ENCODE measurements at regions not wholly inside any gene's neighbourhood (a gene's known extent, or its start where the extent isn't known, plus 50 kb on each side); places are given as distances from the start of the nearest gene placed in this dataset.
"Not testable (repeated sequence)": the region's sequence is repeated elsewhere in the genome, so short reads cannot be mapped to it uniquely, and the experiment has no call there.

DNA sequence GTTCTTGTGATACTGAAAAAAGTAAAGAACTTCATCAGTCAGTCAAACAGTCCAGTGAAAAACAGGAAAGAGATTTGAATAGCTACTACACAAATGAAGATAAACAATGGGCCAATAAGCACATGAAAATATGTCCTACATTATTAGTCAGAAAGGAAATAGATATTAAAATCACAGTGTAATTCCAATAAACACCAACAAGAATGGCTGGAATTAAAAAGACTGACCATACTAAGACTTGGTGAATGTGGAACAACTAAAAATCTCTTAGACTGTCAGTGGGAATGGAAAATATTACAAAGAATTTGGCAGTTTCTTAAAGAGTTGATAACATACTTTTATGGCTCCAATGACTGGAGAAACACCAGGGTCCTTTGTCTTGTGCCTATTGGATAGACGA, 241.8 kb upstream of the USP24 start:
- no peak for DNase-seq (ENCODE audit: low spot score)

DNA sequence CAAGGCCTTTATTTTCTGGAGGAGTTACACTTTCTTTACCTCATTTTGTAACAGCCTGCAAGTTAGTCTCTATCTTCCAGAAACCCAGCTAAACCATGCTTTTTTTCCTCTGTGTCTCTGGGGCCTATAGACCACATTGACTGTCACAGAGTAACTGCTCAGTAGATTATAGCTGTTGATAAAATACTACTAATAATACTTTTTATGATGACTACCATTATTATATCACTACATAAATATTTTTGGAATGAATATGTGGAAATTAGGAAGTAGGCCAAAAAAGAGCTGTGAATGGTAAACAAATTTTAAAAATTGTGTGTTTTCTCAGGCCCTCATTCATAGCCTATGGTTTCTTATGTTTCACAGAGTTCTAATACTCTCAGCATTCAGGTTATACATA, 233.1 kb upstream of the USP24 start:
- DNase-seq (ENCODE audit: low spot score) = no peak

GRCh38 chr1:55447488-55447887, 232.3 kb upstream of the USP24 start:
- DNase-seq (ENCODE audit: low spot score) = no peak

GRCh38 chr1:55446351-55446750, 231.2 kb upstream of the USP24 start:
- DNase-seq (ENCODE audit: low spot score) = no peak

DNA sequence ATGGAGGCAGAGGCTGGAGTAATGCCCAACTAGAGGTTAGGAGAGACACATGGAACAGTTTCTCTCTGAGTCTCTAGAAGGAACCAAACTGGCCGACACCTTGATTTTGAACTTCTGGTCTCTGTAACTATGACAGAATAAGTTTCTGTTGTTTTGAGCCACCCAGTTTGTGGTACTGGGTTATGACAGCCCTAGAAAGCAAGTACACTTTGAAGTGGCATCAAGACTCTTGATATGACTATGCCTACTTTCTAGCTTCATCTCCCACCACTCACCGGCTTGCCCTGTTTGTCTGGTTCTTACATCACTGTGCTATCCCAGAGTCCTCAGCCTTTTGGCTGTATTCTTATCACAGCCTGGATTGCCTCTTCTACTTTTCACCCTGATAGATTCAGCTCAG, 230.3 kb upstream of the USP24 start:
- DNase-seq (ENCODE audit: low spot score) = no peak

- no peak for DNase-seq (ENCODE audit: low spot score)
Observed at GRCh38 chr1:55444667-55445066, 229.5 kb upstream of the USP24 start.

DNA sequence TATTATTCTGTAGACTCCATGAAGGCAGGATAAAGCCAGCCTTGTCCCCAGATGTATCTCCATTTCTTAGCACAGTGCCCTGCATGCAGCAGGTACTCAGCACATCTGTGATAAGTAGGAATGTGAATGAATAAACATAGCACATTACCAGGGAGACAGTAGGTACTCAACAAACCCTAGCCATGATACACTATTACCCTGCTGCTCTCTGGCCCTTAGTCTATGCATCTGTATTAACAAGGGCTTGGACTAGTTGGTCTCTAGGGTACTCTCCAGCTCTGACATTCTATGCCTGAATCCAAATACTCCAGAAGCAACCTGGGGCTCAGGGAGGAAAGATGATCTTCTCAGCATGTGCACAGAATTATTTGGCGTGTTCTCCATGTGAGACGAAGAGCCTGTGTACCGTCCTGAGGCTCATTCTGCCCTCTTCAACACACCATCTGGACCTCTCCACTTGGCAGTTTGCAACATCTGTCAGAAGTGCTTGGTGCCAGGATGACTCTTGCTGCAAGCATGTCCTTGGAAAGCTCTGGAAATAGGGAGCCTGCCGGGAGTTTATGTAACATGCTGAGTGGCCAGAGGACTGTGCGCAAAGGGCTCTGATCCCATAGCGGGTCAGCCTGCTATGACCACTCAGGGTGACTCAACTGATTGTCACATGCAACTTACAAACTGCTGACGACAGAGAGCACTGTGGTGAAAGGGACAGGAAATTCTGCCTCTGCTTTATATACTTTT, 228.2 kb upstream of the USP24 start:
- peak; percentile 91 for DNase-seq (ENCODE audit: low spot score)

DNA sequence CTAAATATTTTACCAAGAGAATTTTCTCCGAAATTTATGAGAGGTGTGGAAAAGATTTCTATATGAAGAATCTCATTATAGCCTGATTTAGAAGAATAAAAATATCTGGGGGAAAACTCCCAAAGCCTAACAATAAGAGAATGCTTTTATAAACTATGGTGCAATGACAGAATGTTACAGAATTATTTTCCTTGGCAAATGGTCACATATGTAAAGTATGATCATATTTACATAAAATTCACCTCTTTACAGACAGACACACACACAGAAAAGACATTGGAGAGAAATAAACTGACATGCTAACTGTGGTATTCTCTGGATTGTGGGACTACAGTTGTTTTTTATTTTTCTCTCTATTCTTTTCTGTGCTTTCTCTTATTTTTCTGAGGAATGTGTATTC, 226.3 kb upstream of the USP24 start:
- no peak for DNase-seq (ENCODE audit: low spot score)

DNA sequence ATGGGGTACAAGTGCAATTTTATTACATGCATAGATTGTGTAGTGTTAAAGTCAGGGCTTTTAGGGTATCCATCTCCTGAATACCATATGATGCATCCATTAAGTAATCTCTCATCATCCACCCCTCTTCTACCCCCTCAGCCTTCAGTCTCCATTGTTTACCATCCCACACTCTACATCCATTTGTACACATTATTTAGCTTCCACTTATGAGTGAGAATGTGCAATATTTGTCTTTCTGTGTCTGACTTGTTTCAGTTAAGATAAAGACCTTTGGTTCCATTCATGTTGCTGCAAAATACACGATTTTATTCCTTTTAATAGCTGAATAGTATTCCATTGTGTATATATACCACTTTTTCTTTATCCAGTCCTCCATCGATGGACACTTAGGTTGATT, 222.5 kb upstream of the USP24 start:
- DNase-seq (ENCODE audit: low spot score) = no peak

DNA sequence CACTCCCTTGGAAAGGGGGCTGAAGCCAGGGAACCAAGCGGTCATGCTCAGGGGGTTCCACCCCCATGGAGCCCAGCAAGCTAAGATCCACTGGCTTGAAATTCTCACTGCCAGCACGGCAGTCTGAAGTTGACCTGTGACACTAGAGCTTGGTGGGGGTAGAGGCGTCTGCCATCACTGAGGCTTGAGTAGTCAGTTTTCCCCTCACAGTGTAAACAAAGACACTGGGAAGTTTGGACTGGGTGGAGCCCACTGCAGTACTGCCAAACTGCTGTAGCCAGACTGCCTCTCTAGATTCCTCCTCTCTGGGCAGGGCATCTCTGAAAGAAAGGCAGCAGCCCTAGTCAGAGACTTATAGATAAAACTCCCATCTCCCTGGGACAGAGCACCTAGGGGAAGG, 215.6 kb upstream of the USP24 start:
- not testable (repeated sequence) for DNase-seq (ENCODE audit: low spot score)

- DNase-seq (ENCODE audit: low spot score) = not testable (repeated sequence)
Observed at GRCh38 chr1:55430206-55430605, 215.0 kb upstream of the USP24 start.

DNA sequence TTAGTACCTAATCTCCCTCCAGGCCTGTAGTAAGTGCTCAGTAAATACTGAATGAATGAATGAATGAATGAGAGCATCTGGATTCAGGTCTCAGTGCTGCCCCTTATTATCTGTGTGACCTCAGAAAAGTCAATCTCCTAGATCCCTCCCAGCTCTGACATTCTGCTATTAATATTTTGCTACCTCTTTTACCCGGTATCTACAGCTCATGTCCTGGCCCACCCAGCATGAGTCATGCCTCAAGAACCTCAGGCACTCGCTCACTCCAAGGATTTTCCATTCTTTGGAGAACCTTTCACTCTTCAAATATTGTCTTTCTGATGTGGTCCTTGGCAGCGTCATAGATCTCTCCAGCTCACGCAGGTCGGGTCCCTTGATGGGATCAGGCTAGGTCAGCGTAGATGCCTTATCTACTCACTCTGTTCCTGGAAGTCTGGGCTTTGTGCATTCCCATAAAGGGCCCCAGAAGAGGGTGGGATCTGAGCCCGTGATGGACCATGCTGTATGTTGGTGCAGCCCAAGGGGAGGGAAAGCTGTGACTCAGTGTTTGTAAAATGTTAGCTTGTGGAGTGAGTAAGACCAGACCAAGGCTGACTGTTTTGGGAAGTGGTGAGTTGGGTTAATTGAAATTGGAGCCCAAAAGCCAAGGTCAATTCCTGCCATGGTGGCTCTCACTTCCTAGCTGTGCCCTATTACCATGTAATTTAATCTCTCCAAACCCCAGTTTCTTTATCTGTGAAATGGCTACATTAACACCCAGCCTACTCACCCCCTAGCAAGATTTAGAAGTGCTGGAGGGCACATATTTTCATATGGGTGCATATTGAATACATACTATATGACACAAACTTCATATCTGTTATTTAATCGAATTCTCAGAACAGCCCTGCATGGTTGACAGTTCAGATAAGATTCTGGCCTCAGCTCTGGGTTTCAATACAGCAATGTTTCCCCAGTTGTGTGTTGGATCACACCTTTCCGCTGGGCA, 214.1 kb upstream of the USP24 start:
- DNase-seq (ENCODE audit: low spot score) = peak; percentile 90

- DNase-seq (ENCODE audit: low spot score) = no peak
Observed at GRCh38 chr1:55428231-55428630, 213.1 kb upstream of the USP24 start.

- no peak for DNase-seq (ENCODE audit: low spot score)
Observed at GRCh38 chr1:55427606-55428005, 212.4 kb upstream of the USP24 start.

DNA sequence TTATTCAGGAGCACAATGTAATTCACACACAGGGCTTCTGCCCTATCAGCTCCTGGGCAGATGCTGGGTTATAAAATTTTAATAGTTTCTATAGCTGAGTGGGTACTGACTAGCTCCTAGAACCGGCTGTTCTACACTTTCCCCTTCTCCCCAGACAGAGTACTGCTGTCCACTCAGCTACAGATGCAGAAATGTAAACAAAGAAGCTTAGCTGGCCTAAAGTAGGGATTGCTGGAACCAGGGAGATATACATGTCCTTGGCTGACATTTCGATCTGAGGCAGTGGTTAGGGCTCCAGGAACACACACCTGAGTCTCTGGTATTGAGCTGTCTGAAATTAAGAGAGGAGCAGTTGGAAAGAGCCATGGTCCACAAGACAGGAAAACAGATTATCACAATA, 211.5 kb upstream of the USP24 start:
- no peak for DNase-seq (ENCODE audit: low spot score)

GRCh38 chr1:55426156-55426555, 211.0 kb upstream of the USP24 start:
- DNase-seq (ENCODE audit: low spot score) = no peak

DNA sequence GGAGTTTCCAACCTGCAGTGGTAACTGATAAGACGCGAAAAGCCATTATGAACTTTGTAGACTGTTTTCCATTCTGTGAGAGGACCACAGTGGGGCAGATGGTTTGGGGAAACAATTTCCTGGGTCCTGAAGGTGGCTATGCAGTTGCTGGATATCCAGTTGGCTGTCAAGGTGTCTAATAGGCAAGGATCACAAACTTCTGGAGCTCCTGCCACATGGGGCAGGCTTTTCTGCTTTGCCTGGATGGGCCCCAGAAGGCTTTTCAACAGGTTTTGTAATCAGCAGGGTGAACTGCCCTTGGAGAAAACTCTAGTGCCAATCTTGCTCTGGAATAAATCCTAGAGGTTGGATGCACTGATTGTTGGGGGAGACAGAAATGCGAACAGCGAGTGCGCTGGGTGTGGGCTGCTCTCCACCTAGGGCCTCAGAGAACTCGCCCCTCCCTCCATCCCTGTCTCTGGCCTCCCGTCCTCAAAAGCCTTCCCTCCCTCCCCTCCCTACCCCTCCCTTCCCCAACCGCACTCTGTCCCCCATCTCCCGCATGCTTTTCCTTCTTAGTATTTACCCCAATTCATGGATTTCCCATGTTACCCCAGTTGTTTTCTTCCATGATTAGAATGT, 210.3 kb upstream of the USP24 start:
- no peak for DNase-seq (ENCODE audit: low spot score)

GRCh38 chr1:55423376-55423775, 208.2 kb upstream of the USP24 start:
- DNase-seq (ENCODE audit: low spot score) = no peak

GRCh38 chr1:55420929-55421716, 206.0 kb upstream of the USP24 start:
- DNase-seq (ENCODE audit: low spot score) = peak; percentile 13

DNA sequence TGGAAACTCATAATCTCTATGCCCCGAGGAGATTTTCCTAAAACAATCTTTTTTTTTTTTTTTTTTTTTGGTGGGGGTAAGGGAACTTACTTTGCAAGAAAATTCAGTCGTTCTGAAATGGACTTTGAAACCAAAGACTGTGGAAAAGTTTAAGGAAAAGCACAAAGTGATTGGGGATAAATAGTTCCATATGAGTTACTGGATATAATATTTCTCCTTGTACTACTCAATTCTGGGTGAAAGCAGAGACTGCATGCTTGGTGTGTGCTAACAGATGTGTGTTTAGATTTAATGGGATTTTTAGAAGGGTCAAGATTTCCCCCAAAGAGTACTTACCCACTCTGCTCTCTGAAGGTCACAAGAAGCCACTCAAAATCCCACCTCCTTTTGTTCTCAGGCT, 204.9 kb upstream of the USP24 start:
- DNase-seq (ENCODE audit: low spot score) = no peak

- no peak for DNase-seq (ENCODE audit: low spot score)
Observed at GRCh38 chr1:55418208-55419000, 203.2 kb upstream of the USP24 start.
